ENCODE measurements at regions not wholly inside any gene's neighbourhood (a gene's known extent, or its start where the extent isn't known, plus 50 kb on each side); places are given as distances from the start of the nearest gene placed in this dataset.
A peak's percentile ranks its signal among the peaks of the same experiment; 100 is the strongest.
"Not testable (repeated sequence)": the region's sequence is repeated elsewhere in the genome, so short reads cannot be mapped to it uniquely, and the experiment has no call there.

DNA sequence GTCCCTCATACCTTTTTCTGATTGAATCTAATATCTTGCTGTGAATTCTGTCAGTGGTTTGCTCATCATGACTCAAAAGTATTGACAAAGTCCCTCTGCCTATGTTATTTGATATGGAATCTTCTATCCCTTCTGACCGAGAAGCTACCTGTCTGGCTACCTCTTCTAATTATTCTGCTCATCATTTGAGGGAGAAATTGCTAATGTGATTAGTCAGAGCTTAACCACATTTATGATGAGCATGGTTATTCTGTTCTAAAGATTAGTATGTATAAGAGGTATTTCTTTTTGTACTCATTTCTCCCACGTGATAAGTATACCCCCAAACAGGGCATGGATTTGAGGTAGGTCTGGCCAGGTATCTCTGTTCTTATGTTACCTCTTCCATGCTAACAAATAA lies 428.4 kb upstream of the KCNMB2 start:
- POLR2A ChIA-PET: no interaction called here
- no peak overlapping the region for H3K27ac Mint-ChIP-seq
- intact Hi-C loops (cut with DNase I, micrococcal nuclease): no loop called here
- H3K36me3 Mint-ChIP-seq (ENCODE audit: low read depth): no peaks in the 10 kb centered on the region
- no peaks in the 10 kb centered on the region for H3K27me3 Mint-ChIP-seq
- no peak overlapping the region for H3K4me3 Mint-ChIP-seq
- CTCF ChIA-PET: no interaction called here
- Histone ChIP-seq H3K27ac (ENCODE audit: low read depth in 1 of 2, low read length in 2 of 2) (no peak overlapping the region), H3K4me3 (ENCODE audit: low read length) (no peak overlapping the region), H3K27me3 (ENCODE audit: control insufficient read depth in 1 of 2, insufficient read depth in 2 of 2, low read length in 2 of 2) (no peaks in the 10 kb centered on the region), H3K36me3 (ENCODE audit: insufficient read depth, low read length) (no peaks in the 10 kb centered on the region), H3K9me3 (ENCODE audit: control insufficient read depth in 1 of 2, insufficient read depth in 1 of 2, low read length in 2 of 2) (no peaks in the 10 kb centered on the region), H3K4me1 (ENCODE audit: insufficient read depth, low read length) (no peaks in the 10 kb centered on the region)
- DNase-seq (no peak), ATAC-seq (ENCODE audit: poor library complexity) (no peak)
- H3K9me3 Mint-ChIP-seq: no peaks in the 10 kb centered on the region
- no peaks in the 10 kb centered on the region for H3K4me1 Mint-ChIP-seq (ENCODE audit: low read depth)
- TF ChIP-seq, protein P1, sequence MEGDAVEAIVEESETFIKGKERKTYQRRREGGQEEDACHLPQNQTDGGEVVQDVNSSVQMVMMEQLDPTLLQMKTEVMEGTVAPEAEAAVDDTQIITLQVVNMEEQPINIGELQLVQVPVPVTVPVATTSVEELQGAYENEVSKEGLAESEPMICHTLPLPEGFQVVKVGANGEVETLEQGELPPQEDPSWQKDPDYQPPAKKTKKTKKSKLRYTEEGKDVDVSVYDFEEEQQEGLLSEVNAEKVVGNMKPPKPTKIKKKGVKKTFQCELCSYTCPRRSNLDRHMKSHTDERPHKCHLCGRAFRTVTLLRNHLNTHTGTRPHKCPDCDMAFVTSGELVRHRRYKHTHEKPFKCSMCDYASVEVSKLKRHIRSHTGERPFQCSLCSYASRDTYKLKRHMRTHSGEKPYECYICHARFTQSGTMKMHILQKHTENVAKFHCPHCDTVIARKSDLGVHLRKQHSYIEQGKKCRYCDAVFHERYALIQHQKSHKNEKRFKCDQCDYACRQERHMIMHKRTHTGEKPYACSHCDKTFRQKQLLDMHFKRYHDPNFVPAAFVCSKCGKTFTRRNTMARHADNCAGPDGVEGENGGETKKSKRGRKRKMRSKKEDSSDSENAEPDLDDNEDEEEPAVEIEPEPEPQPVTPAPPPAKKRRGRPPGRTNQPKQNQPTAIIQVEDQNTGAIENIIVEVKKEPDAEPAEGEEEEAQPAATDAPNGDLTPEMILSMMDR (IDR thresholded peaks at IDR 0.05): no peak

- POLR2A ChIA-PET: no interaction called here
- intact Hi-C loops (cut with DNase I, micrococcal nuclease): no loop called here
- TF ChIP-seq, protein P1 (IDR thresholded peaks at IDR 0.05): no peak
- Mint-ChIP-seq H3K4me1 (ENCODE audit: low read depth) (no peaks in the 10 kb centered on the region), H3K4me3 (no peak overlapping the region), H3K9me3 (no peaks in the 10 kb centered on the region), H3K27me3 (no peaks in the 10 kb centered on the region), H3K27ac (no peak overlapping the region), H3K36me3 (ENCODE audit: low read depth) (no peaks in the 10 kb centered on the region)
- Histone ChIP-seq H3K27ac (ENCODE audit: low read depth in 1 of 2, low read length in 2 of 2) (no peak overlapping the region), H3K4me3 (ENCODE audit: low read length) (no peak overlapping the region), H3K4me1 (ENCODE audit: insufficient read depth, low read length) (no peaks in the 10 kb centered on the region), H3K27me3 (ENCODE audit: control insufficient read depth in 1 of 2, insufficient read depth in 2 of 2, low read length in 2 of 2) (no peaks in the 10 kb centered on the region), H3K36me3 (ENCODE audit: insufficient read depth, low read length) (no peaks in the 10 kb centered on the region), H3K9me3 (ENCODE audit: control insufficient read depth in 1 of 2, insufficient read depth in 1 of 2, low read length in 2 of 2) (peaks cover 0 to 1% of the 10 kb centered on the region in 2 experiments)
- CTCF ChIA-PET: no interaction called here
- ATAC-seq (ENCODE audit: poor library complexity): no peak
- no peak for DNase-seq
These were observed 426.5 kb upstream of the KCNMB2 start for GRCh38 chr3:178109691-178110090.

GRCh38 chr3:178112134-178112533 lies 424.1 kb upstream of the KCNMB2 start:
- intact Hi-C loops (cut with DNase I, micrococcal nuclease): no loop called here
- no peaks in the 10 kb centered on the region for H3K27me3 ChIP-seq (ENCODE audit: control insufficient read depth in 1 of 2, insufficient read depth in 2 of 2, low read length in 2 of 2)
- peaks cover 0 to 3% of the 10 kb centered on the region in 2 experiments for H3K9me3 ChIP-seq (ENCODE audit: control insufficient read depth in 1 of 2, insufficient read depth in 1 of 2, low read length in 2 of 2)
- no peaks in the 10 kb centered on the region for H3K36me3 Mint-ChIP-seq (ENCODE audit: low read depth)
- peaks cover 2% of the 10 kb centered on the region for H3K9me3 Mint-ChIP-seq
- ChIA-PET POLR2A (no interaction called here), CTCF (interaction anchor here (0.6 kb wide), 1 partner anchor 1048 kb away, joined by 3 read pairs; no protein-coding TSS in a partner anchor)
- TF ChIP-seq, protein P1 (IDR thresholded peaks at IDR 0.05): no peak
- H3K27ac Mint-ChIP-seq: no peak overlapping the region
- no peak overlapping the region for H3K4me3 ChIP-seq (ENCODE audit: low read length)
- DNase-seq: peak in 1 of 14 experiments; percentile 1
- no peak overlapping the region for H3K27ac ChIP-seq (ENCODE audit: low read depth in 1 of 2, low read length in 2 of 2)
- no peaks in the 10 kb centered on the region for H3K36me3 ChIP-seq (ENCODE audit: insufficient read depth, low read length)
- H3K4me1 ChIP-seq (ENCODE audit: insufficient read depth, low read length): no peaks in the 10 kb centered on the region
- H3K4me3 Mint-ChIP-seq: no peak overlapping the region
- no peaks in the 10 kb centered on the region for H3K27me3 Mint-ChIP-seq
- H3K4me1 Mint-ChIP-seq (ENCODE audit: low read depth): no peaks in the 10 kb centered on the region
- no peak for ATAC-seq (ENCODE audit: poor library complexity)

GRCh38 chr3:178112552-178112951 lies 423.7 kb upstream of the KCNMB2 start:
- POLR2A ChIA-PET; ATAC-seq (ENCODE audit: poor library complexity); H3K27me3 Mint-ChIP-seq: not testable (repeated sequence)

More at GRCh38 chr3:178112552-178112951, 423.7 kb upstream of the KCNMB2 start:
- H3K4me3 ChIP-seq (ENCODE audit: low read length); H3K4me3 Mint-ChIP-seq; H3K27ac Mint-ChIP-seq; H3K36me3 Mint-ChIP-seq (ENCODE audit: low read depth); H3K4me1 Mint-ChIP-seq (ENCODE audit: low read depth); H3K27me3 ChIP-seq (ENCODE audit: control insufficient read depth in 1 of 2, insufficient read depth in 2 of 2, low read length in 2 of 2); H3K4me1 ChIP-seq (ENCODE audit: insufficient read depth, low read length); intact Hi-C loops (cut with DNase I, micrococcal nuclease); H3K9me3 ChIP-seq (ENCODE audit: control insufficient read depth in 1 of 2, insufficient read depth in 1 of 2, low read length in 2 of 2); H3K9me3 Mint-ChIP-seq; H3K36me3 ChIP-seq (ENCODE audit: insufficient read depth, low read length); H3K27ac ChIP-seq (ENCODE audit: low read depth in 1 of 2, low read length in 2 of 2); DNase-seq: not testable (repeated sequence)
- CTCF ChIA-PET: interaction anchor here (0.6 kb wide), 1 partner anchor 1048 kb away, joined by 3 read pairs; no protein-coding TSS in a partner anchor
